Small intestine (tissue), 7 donors: ENCODE measurements at regions not wholly inside any gene's neighbourhood (a gene's known extent, or its start where the extent isn't known, plus 50 kb on each side); places are given as distances from the start of the nearest gene placed in this dataset.

ENCODE experiments used
- DNase-seq, 2 donors: peaks; one replicate each; pipeline versions ENCODE4 v3.0.0 to v3.0.0-alpha.2; 2013
- FAIRE-seq: peaks from 2 replicates; lab custom pipeline; 2012; peaks lifted over from hg19 to GRCh38; lab: Jason Lieb, UNC
- H3K27ac ChIP-seq, 3 donors: one replicate each; pipeline ENCODE4 v1.5.1; 2013; ENCODE audit warnings: low read length in 2 of 3, mild to moderate bottlenecking in 2 of 3, control low read depth in 1 of 3, inconsistent platforms in 1 of 3, low read depth in 1 of 3, moderate library complexity in 1 of 3
- H3K27me3 ChIP-seq, 3 donors: one replicate each; pipeline ENCODE4 v1.6.1; 2013; ENCODE audit warnings: low read length in 3 of 3, inconsistent platforms in 1 of 3; ENCODE audit not compliant: control insufficient read depth in 3 of 3, insufficient read depth in 3 of 3
- H3K36me3 ChIP-seq, 3 donors: one replicate each; pipeline ENCODE4 v1.6.1; 2013; ENCODE audit warnings: low read length in 3 of 3, inconsistent platforms in 1 of 3, low read depth in 1 of 3, mild to moderate bottlenecking in 1 of 3, moderate library complexity in 1 of 3; ENCODE audit not compliant: control insufficient read depth in 3 of 3, insufficient read depth in 2 of 3
- H3K4me1 ChIP-seq, 3 donors: one replicate each; pipeline ENCODE4 v1.6.1; 2013; ENCODE audit warnings: low read length in 2 of 3, inconsistent platforms in 1 of 3, low read depth in 1 of 3, mild to moderate bottlenecking in 1 of 3, moderate library complexity in 1 of 3; ENCODE audit not compliant: control insufficient read depth in 3 of 3, insufficient read depth in 2 of 3
- H3K4me3 ChIP-seq, 3 donors: one replicate each; pipeline ENCODE4 v1.5.1; 2013; ENCODE audit warnings: low read length in 3 of 3, control low read depth in 1 of 3, inconsistent platforms in 1 of 3, low read depth in 1 of 3, mild to moderate bottlenecking in 1 of 3, moderate library complexity in 1 of 3
- H3K9me3 ChIP-seq, 2 donors: one replicate each; pipeline ENCODE4 v1.6.1; 2013; ENCODE audit warnings: low read depth in 1 of 2, low read length in 1 of 2; ENCODE audit not compliant: control insufficient read depth in 2 of 2, insufficient read depth in 1 of 2
- WGBS, 3 donors: extraction: QIAGEN DNeasy Blood & Tissue Kit; methylation state at CpG; one replicate each; pipeline ENCODE4 v1.1.7; 2013; 5-methylcytosine and 5-hydroxymethylcytosine counted together
- donor health status: healthy with polysubstance abuse.
- donor health status: control.
- donor health status: control.
- donor health status: Bipolar disorder and iron deficiency.
- donor health status: healthy.

- Histone ChIP-seq H3K27me3 (no peaks in the 10 kb centered on the region), H3K4me3 (no peak overlapping the region), H3K4me1 (no peaks in the 10 kb centered on the region), H3K9me3 (peaks cover 0 to 4% of the 10 kb centered on the region in 2 donors), H3K27ac (no peak overlapping the region), H3K36me3 (no peaks in the 10 kb centered on the region)
- DNase-seq (no peak), FAIRE-seq (no peak)
- 94 to 96% (median 95%) methylated on average over 1 of the region's 1 CpG for WGBS, 3 donors
These were observed 59.8 kb upstream of the AASS start for GRCh38 chr7:122203814-122204213.

DNA sequence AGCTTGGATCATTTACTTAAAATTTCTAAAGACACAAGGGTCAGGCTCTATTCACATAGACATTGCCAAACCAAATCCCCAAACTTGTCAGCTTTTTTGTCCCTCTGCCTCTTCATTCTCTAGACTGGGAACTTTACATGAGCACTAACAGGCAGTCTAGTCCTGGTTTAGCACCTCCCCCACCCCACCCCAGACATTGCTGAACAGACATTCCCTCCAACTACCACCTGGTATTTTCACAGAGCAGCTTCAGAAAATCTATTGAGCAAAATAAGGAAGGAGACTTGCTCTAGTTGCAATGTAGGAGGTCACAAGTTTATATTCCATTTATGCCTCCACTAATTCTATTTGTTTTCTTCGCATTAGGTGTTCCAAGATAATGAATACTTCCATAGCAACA lies 56.8 kb upstream of the AASS start:
- DNase-seq (no peak), FAIRE-seq (no peak)
- WGBS, 3 donors = 76 to 86% (median 85%) methylated on average over 1 of the region's 1 CpG
- Histone ChIP-seq H3K4me1 (no peaks in the 10 kb centered on the region), H3K9me3 (no peaks in the 10 kb centered on the region), H3K36me3 (no peaks in the 10 kb centered on the region), H3K4me3 (no peak overlapping the region), H3K27ac (no peak overlapping the region), H3K27me3 (no peaks in the 10 kb centered on the region)

- no peak for DNase-seq
- FAIRE-seq = no peak
- H3K36me3 ChIP-seq = no peaks in the 10 kb centered on the region
- H3K27ac ChIP-seq = no peak overlapping the region
- no peaks in the 10 kb centered on the region for H3K27me3 ChIP-seq
- H3K4me3 ChIP-seq = no peak overlapping the region
- H3K9me3 ChIP-seq = no peaks in the 10 kb centered on the region
- H3K4me1 ChIP-seq = no peaks in the 10 kb centered on the region
These were observed 55.1 kb upstream of the AASS start for GRCh38 chr7:122199171-122199570.

GRCh38 chr7:122198581-122198980 lies 54.5 kb upstream of the AASS start:
- no peak overlapping the region for H3K4me3 ChIP-seq
- no peak for DNase-seq
- WGBS, 3 donors = 29 to 66% (median 43%) methylated on average over 1 of the region's 1 CpG
- no peak overlapping the region for H3K27ac ChIP-seq
- H3K27me3 ChIP-seq = no peaks in the 10 kb centered on the region
- H3K9me3 ChIP-seq = no peaks in the 10 kb centered on the region
- no peak for FAIRE-seq
- no peaks in the 10 kb centered on the region for H3K4me1 ChIP-seq
- H3K36me3 ChIP-seq = no peaks in the 10 kb centered on the region
